CD14-positive monocyte (primary cell): ENCODE measurements at regions not wholly inside any gene's neighbourhood (a gene's known extent, or its start where the extent isn't known, plus 50 kb on each side); places are given as distances from the start of the nearest gene placed in this dataset.

Experiments
- DNase-seq, 3 donors: peaks; one replicate each; pipeline ENCODE4 v3.0.0-alpha.2; 2011 to 2022
- H2AFZ ChIP-seq: 2 replicates; pipeline ENCODE4 v1.6.0; 2012; ENCODE audit warnings: mild to moderate bottlenecking, low read depth, low read length, inconsistent platforms; ENCODE audit not compliant: insufficient read depth, poor library complexity, severe bottlenecking
- H3K27ac ChIP-seq, 2 donors: 1 replicate in 1 of 2; 2 replicates in 1 of 2; pipeline ENCODE4 v1.5.1; 2012 to 2013; ENCODE audit warnings: low read length in 2 of 2, control low read depth in 1 of 2, inconsistent platforms in 1 of 2, low read depth in 1 of 2, mild to moderate bottlenecking in 1 of 2
- H3K27me3 ChIP-seq, 2 donors: one replicate each; pipeline versions ENCODE4 v1.6.0 to v1.6.1; 2011 to 2013; ENCODE audit warnings: low read length in 2 of 2; ENCODE audit not compliant: control insufficient read depth in 2 of 2, insufficient read depth in 2 of 2
- H3K36me3 ChIP-seq, 2 donors: replicated peaks in 1 of 2; 1 replicate in 1 of 2; 2 replicates in 1 of 2; pipeline versions ENCODE4 v1.5.1 to v1.6.1; 2012 to 2013; ENCODE audit warnings: low read length in 2 of 2, control low read depth in 1 of 2, inconsistent platforms in 1 of 2, mild to moderate bottlenecking in 1 of 2; ENCODE audit not compliant: insufficient read depth in 2 of 2, control insufficient read depth in 1 of 2
- H3K4me1 ChIP-seq, 2 donors: 1 replicate in 1 of 2; 2 replicates in 1 of 2; pipeline versions ENCODE4 v1.5.1 to v1.6.1; 2012 to 2013; ENCODE audit warnings: low read length in 2 of 2, control low read depth in 1 of 2, inconsistent platforms in 1 of 2, mild to moderate bottlenecking in 1 of 2, moderate library complexity in 1 of 2; ENCODE audit not compliant: insufficient read depth in 2 of 2, control insufficient read depth in 1 of 2
- H3K4me2 ChIP-seq: replicated peaks from 2 replicates; pipeline ENCODE3; 2012; ENCODE audit warnings: low read length, moderate library complexity, mild to moderate bottlenecking; ENCODE audit not compliant: poor library complexity, severe bottlenecking; ENCODE audit errors: extremely low read depth
- H3K4me3 ChIP-seq, 3 experiments: fragments of 200-600 bp in 1 of 3; sonication (generic) in 1 of 3; replicated peaks in 1 of 3; 1 replicate in 2 of 3; 2 replicates in 1 of 3; pipeline ENCODE4 v1.5.1; 2011 to 2013; ENCODE audit warnings: low read length in 3 of 3, mild to moderate bottlenecking in 3 of 3, control low read depth in 2 of 3, low read depth in 2 of 3, inconsistent platforms in 1 of 3, moderate library complexity in 1 of 3
- H3K79me2 ChIP-seq: 2 replicates; pipeline ENCODE4 v1.6.0; 2012; ENCODE audit warnings: mild to moderate bottlenecking, control low read depth, inconsistent platforms, low read length, moderate library complexity; ENCODE audit not compliant: insufficient read depth
- H3K9ac ChIP-seq: 2 replicates; pipeline ENCODE4 v1.6.0; 2017; ENCODE audit warnings: low read length, mild to moderate bottlenecking; ENCODE audit not compliant: insufficient read depth, poor library complexity, severe bottlenecking
- H3K9me3 ChIP-seq, 2 donors: replicated peaks in 1 of 2; 1 replicate in 1 of 2; 2 replicates in 1 of 2; pipeline versions ENCODE4 v1.5.1 to v1.6.1; 2012 to 2013; ENCODE audit warnings: low read length in 2 of 2, control low read depth in 1 of 2; ENCODE audit not compliant: control insufficient read depth in 1 of 2, insufficient read depth in 1 of 2
- H4K20me1 ChIP-seq: 2 replicates; pipeline ENCODE4 v1.6.0; 2012; ENCODE audit warnings: mild to moderate bottlenecking, low read length, control low read depth, moderate library complexity; ENCODE audit not compliant: insufficient read depth
- H3K27ac Mint-ChIP-seq, 7 donors: one replicate each; pipeline ENCODE4 v1.8.0; 2020; ENCODE audit warnings: mild to moderate bottlenecking in 7 of 7, mixed read lengths in 7 of 7, moderate library complexity in 6 of 7, inconsistent platforms in 2 of 7
- H3K27me3 Mint-ChIP-seq, 3 donors: one replicate each; pipeline ENCODE4 v1.8.0; 2021 to 2022; ENCODE audit warnings: low read depth in 3 of 3, mild to moderate bottlenecking in 3 of 3, mixed read lengths in 3 of 3, moderate library complexity in 3 of 3, inconsistent platforms in 1 of 3
- H3K36me3 Mint-ChIP-seq, 2 donors: one replicate each; pipeline ENCODE4 v1.8.0; 2020; ENCODE audit warnings: mixed read lengths in 2 of 2, inconsistent platforms in 1 of 2, mild to moderate bottlenecking in 1 of 2
- H3K4me1 Mint-ChIP-seq: one replicate; pipeline ENCODE4 v1.8.0; 2020; ENCODE audit warnings: mild to moderate bottlenecking, mixed read lengths
- H3K4me3 Mint-ChIP-seq, 2 donors: one replicate each; pipeline ENCODE4 v1.8.0; 2020; ENCODE audit warnings: mild to moderate bottlenecking in 2 of 2, mixed read lengths in 2 of 2, moderate library complexity in 1 of 2
- H3K9me3 Mint-ChIP-seq, 7 donors: one replicate each; pipeline ENCODE4 v1.8.0; 2020 to 2022; ENCODE audit warnings: mixed read lengths in 7 of 7, mild to moderate bottlenecking in 6 of 7, moderate library complexity in 6 of 7, inconsistent platforms in 2 of 7
- CTCF ChIP-seq: fragments of 200-600 bp; IDR thresholded peaks from one replicate; pipeline ENCODE4 v1.8.0; 2022; ENCODE audit warnings: antibody characterized with exemption, mild to moderate bottlenecking
- WGBS: methylation state at CpG from one replicate; pipeline ENCODE4 v1.1.5; 2013; ENCODE audit warnings: missing lambda C conversion rate; ENCODE audit not compliant: insufficient coverage; 5-methylcytosine and 5-hydroxymethylcytosine counted together
- intact Hi-C, 2 donors: fragments of 100-400 bp; cut with micrococcal nuclease; formaldehyde crosslinking; loops; one replicate each; pipeline versions ENCODE4 v1.15.0 to v1.15.1; 2023

- Histone ChIP-seq H3K4me1 (no peaks in the 10 kb centered on the region), H3K4me3 (no peak overlapping the region), H3K9me3 (no peaks in the 10 kb centered on the region), H3K4me2 (no peak overlapping the region), H3K27ac (no peak overlapping the region), H3K9ac (no peak overlapping the region), H3K36me3 (no peaks in the 10 kb centered on the region), H3K27me3 (no peaks in the 10 kb centered on the region), H3K79me2 (no peaks in the 10 kb centered on the region), H2AFZ (no peak overlapping the region), H4K20me1 (no peaks in the 10 kb centered on the region)
- no peaks in the 10 kb centered on the region for H3K4me1 Mint-ChIP-seq
- no peak overlapping the region for H3K4me3 Mint-ChIP-seq
- peaks cover 0 to 1% (median 0%) of the 10 kb centered on the region in 7 donors for H3K9me3 Mint-ChIP-seq
- no peak for DNase-seq
- intact Hi-C loops = no loop called here
- H3K27me3 Mint-ChIP-seq = no peaks in the 10 kb centered on the region
- H3K36me3 Mint-ChIP-seq = no peaks in the 10 kb centered on the region
- WGBS = 100% methylated on average over 7 of the region's 7 CpGs
- H3K27ac Mint-ChIP-seq = no peak overlapping the region
- no peak for TF ChIP-seq CTCF
These were observed 355.4 kb upstream of the RBFOX1 start for GRCh38 chr16:6977291-6977690.

GRCh38 chr16:6976716-6977115, 355.9 kb upstream of the RBFOX1 start:
- H3K9me3 ChIP-seq = no peaks in the 10 kb centered on the region
- TF ChIP-seq CTCF = no peak
- no peak overlapping the region for H3K4me2 ChIP-seq
- no peaks in the 10 kb centered on the region for H3K4me1 ChIP-seq
- intact Hi-C loops = no loop called here
- no CpG with 5 or more reads among the region's 1 CpG for WGBS
- H3K79me2 ChIP-seq = no peaks in the 10 kb centered on the region
- H2AFZ ChIP-seq = no peak overlapping the region
- Mint-ChIP-seq H3K4me3 (no peak overlapping the region), H3K27ac (no peak overlapping the region), H3K4me1 (no peaks in the 10 kb centered on the region), H3K9me3 (peaks cover 0 to 1% (median 0%) of the 10 kb centered on the region in 7 donors), H3K27me3 (peaks cover 0 to 1% (median 0%) of the 10 kb centered on the region in 3 donors), H3K36me3 (no peaks in the 10 kb centered on the region)
- no peak overlapping the region for H3K4me3 ChIP-seq
- no peak overlapping the region for H3K9ac ChIP-seq
- H4K20me1 ChIP-seq = no peaks in the 10 kb centered on the region
- no peaks in the 10 kb centered on the region for H3K36me3 ChIP-seq
- no peaks in the 10 kb centered on the region for H3K27me3 ChIP-seq
- no peak for DNase-seq
- H3K27ac ChIP-seq = no peak overlapping the region
